CD14-positive monocyte (primary cell): ENCODE measurements at regions not wholly inside any gene's neighbourhood (a gene's known extent, or its start where the extent isn't known, plus 50 kb on each side); places are given as distances from the start of the nearest gene placed in this dataset.
"Not testable (repeated sequence)": the region's sequence is repeated elsewhere in the genome, so short reads cannot be mapped to it uniquely, and the experiment has no call there.

Experiments
- DNase-seq, 3 donors: peaks; one replicate each; pipeline ENCODE4 v3.0.0-alpha.2; 2011 to 2022
- H2AFZ ChIP-seq: 2 replicates; pipeline ENCODE4 v1.6.0; 2012; ENCODE audit warnings: mild to moderate bottlenecking, low read depth, low read length, inconsistent platforms; ENCODE audit not compliant: insufficient read depth, poor library complexity, severe bottlenecking
- H3K27ac ChIP-seq, 2 donors: 1 replicate in 1 of 2; 2 replicates in 1 of 2; pipeline ENCODE4 v1.5.1; 2012 to 2013; ENCODE audit warnings: low read length in 2 of 2, control low read depth in 1 of 2, inconsistent platforms in 1 of 2, low read depth in 1 of 2, mild to moderate bottlenecking in 1 of 2
- H3K27me3 ChIP-seq, 2 donors: one replicate each; pipeline versions ENCODE4 v1.6.0 to v1.6.1; 2011 to 2013; ENCODE audit warnings: low read length in 2 of 2; ENCODE audit not compliant: control insufficient read depth in 2 of 2, insufficient read depth in 2 of 2
- H3K36me3 ChIP-seq, 2 donors: replicated peaks in 1 of 2; 1 replicate in 1 of 2; 2 replicates in 1 of 2; pipeline versions ENCODE4 v1.5.1 to v1.6.1; 2012 to 2013; ENCODE audit warnings: low read length in 2 of 2, control low read depth in 1 of 2, inconsistent platforms in 1 of 2, mild to moderate bottlenecking in 1 of 2; ENCODE audit not compliant: insufficient read depth in 2 of 2, control insufficient read depth in 1 of 2
- H3K4me1 ChIP-seq, 2 donors: 1 replicate in 1 of 2; 2 replicates in 1 of 2; pipeline versions ENCODE4 v1.5.1 to v1.6.1; 2012 to 2013; ENCODE audit warnings: low read length in 2 of 2, control low read depth in 1 of 2, inconsistent platforms in 1 of 2, mild to moderate bottlenecking in 1 of 2, moderate library complexity in 1 of 2; ENCODE audit not compliant: insufficient read depth in 2 of 2, control insufficient read depth in 1 of 2
- H3K4me2 ChIP-seq: replicated peaks from 2 replicates; pipeline ENCODE3; 2012; ENCODE audit warnings: low read length, moderate library complexity, mild to moderate bottlenecking; ENCODE audit not compliant: poor library complexity, severe bottlenecking; ENCODE audit errors: extremely low read depth
- H3K4me3 ChIP-seq, 3 experiments: fragments of 200-600 bp in 1 of 3; sonication (generic) in 1 of 3; replicated peaks in 1 of 3; 1 replicate in 2 of 3; 2 replicates in 1 of 3; pipeline ENCODE4 v1.5.1; 2011 to 2013; ENCODE audit warnings: low read length in 3 of 3, mild to moderate bottlenecking in 3 of 3, control low read depth in 2 of 3, low read depth in 2 of 3, inconsistent platforms in 1 of 3, moderate library complexity in 1 of 3
- H3K79me2 ChIP-seq: 2 replicates; pipeline ENCODE4 v1.6.0; 2012; ENCODE audit warnings: mild to moderate bottlenecking, control low read depth, inconsistent platforms, low read length, moderate library complexity; ENCODE audit not compliant: insufficient read depth
- H3K9ac ChIP-seq: 2 replicates; pipeline ENCODE4 v1.6.0; 2017; ENCODE audit warnings: low read length, mild to moderate bottlenecking; ENCODE audit not compliant: insufficient read depth, poor library complexity, severe bottlenecking
- H3K9me3 ChIP-seq, 2 donors: replicated peaks in 1 of 2; 1 replicate in 1 of 2; 2 replicates in 1 of 2; pipeline versions ENCODE4 v1.5.1 to v1.6.1; 2012 to 2013; ENCODE audit warnings: low read length in 2 of 2, control low read depth in 1 of 2; ENCODE audit not compliant: control insufficient read depth in 1 of 2, insufficient read depth in 1 of 2
- H4K20me1 ChIP-seq: 2 replicates; pipeline ENCODE4 v1.6.0; 2012; ENCODE audit warnings: mild to moderate bottlenecking, low read length, control low read depth, moderate library complexity; ENCODE audit not compliant: insufficient read depth
- H3K27ac Mint-ChIP-seq, 7 donors: one replicate each; pipeline ENCODE4 v1.8.0; 2020; ENCODE audit warnings: mild to moderate bottlenecking in 7 of 7, mixed read lengths in 7 of 7, moderate library complexity in 6 of 7, inconsistent platforms in 2 of 7
- H3K27me3 Mint-ChIP-seq, 3 donors: one replicate each; pipeline ENCODE4 v1.8.0; 2021 to 2022; ENCODE audit warnings: low read depth in 3 of 3, mild to moderate bottlenecking in 3 of 3, mixed read lengths in 3 of 3, moderate library complexity in 3 of 3, inconsistent platforms in 1 of 3
- H3K36me3 Mint-ChIP-seq, 2 donors: one replicate each; pipeline ENCODE4 v1.8.0; 2020; ENCODE audit warnings: mixed read lengths in 2 of 2, inconsistent platforms in 1 of 2, mild to moderate bottlenecking in 1 of 2
- H3K4me1 Mint-ChIP-seq: one replicate; pipeline ENCODE4 v1.8.0; 2020; ENCODE audit warnings: mild to moderate bottlenecking, mixed read lengths
- H3K4me3 Mint-ChIP-seq, 2 donors: one replicate each; pipeline ENCODE4 v1.8.0; 2020; ENCODE audit warnings: mild to moderate bottlenecking in 2 of 2, mixed read lengths in 2 of 2, moderate library complexity in 1 of 2
- H3K9me3 Mint-ChIP-seq, 7 donors: one replicate each; pipeline ENCODE4 v1.8.0; 2020 to 2022; ENCODE audit warnings: mixed read lengths in 7 of 7, mild to moderate bottlenecking in 6 of 7, moderate library complexity in 6 of 7, inconsistent platforms in 2 of 7
- CTCF ChIP-seq: fragments of 200-600 bp; IDR thresholded peaks from one replicate; pipeline ENCODE4 v1.8.0; 2022; ENCODE audit warnings: antibody characterized with exemption, mild to moderate bottlenecking
- WGBS: methylation state at CpG from one replicate; pipeline ENCODE4 v1.1.5; 2013; ENCODE audit warnings: missing lambda C conversion rate; ENCODE audit not compliant: insufficient coverage; 5-methylcytosine and 5-hydroxymethylcytosine counted together
- intact Hi-C, 2 donors: fragments of 100-400 bp; cut with micrococcal nuclease; formaldehyde crosslinking; loops; one replicate each; pipeline versions ENCODE4 v1.15.0 to v1.15.1; 2023

GRCh38 chr2:16053437-16054257 lies 113.3 kb downstream of the MYCN start:
- DNase-seq = no peak
- Histone ChIP-seq H3K9ac (no peak overlapping the region), H3K9me3 (no peaks in the 10 kb centered on the region), H3K4me1 (peaks cover 11 to 14% of the 10 kb centered on the region in 2 donors), H3K27ac (no peak overlapping the region), H3K4me3 (no peak overlapping the region), H4K20me1 (no peaks in the 10 kb centered on the region), H3K27me3 (no peaks in the 10 kb centered on the region), H3K79me2 (no peaks in the 10 kb centered on the region), H3K4me2 (no peak overlapping the region), H2AFZ (no peak overlapping the region), H3K36me3 (no peaks in the 10 kb centered on the region)
- intact Hi-C loops = no loop called here
- Mint-ChIP-seq H3K4me3 (no peak overlapping the region), H3K36me3 (no peaks in the 10 kb centered on the region), H3K27me3 (peaks cover 0 to 4% (median 2%) of the 10 kb centered on the region in 3 donors), H3K27ac (no peak overlapping the region), H3K9me3 (peaks cover 0 to 7% (median 1%) of the 10 kb centered on the region in 7 donors), H3K4me1 (peaks cover 19% of the 10 kb centered on the region)
- 97% methylated on average over 5 of the region's 7 CpGs for WGBS
- TF ChIP-seq CTCF = no peak

- intact Hi-C loops, H3K27ac ChIP-seq, H3K9ac ChIP-seq, H3K4me3 Mint-ChIP-seq, H3K9me3 Mint-ChIP-seq, H3K27me3 Mint-ChIP-seq, H3K4me3 ChIP-seq, DNase-seq, H3K36me3 ChIP-seq, H3K27ac Mint-ChIP-seq, H3K36me3 Mint-ChIP-seq, H3K27me3 ChIP-seq, H3K4me2 ChIP-seq, H3K79me2 ChIP-seq, H2AFZ ChIP-seq, H4K20me1 ChIP-seq, H3K9me3 ChIP-seq: not testable (repeated sequence)
- H3K4me1 Mint-ChIP-seq = peaks cover 19% of the 10 kb centered on the region
- H3K4me1 ChIP-seq = peaks cover 11 to 14% of the 10 kb centered on the region in 2 donors
- 8% methylated on average over 3 of the region's 6 CpGs for WGBS
Observed at GRCh38 chr2:16052571-16053052, 112.3 kb downstream of the MYCN start.
